VCaP (cell line): ENCODE measurements at regions not wholly inside any gene's neighbourhood (a gene's known extent, or its start where the extent isn't known, plus 50 kb on each side); places are given as distances from the start of the nearest gene placed in this dataset.

Experiments
- H3K27ac ChIP-seq: fragments of 450-650 bp; 2 replicates; pipeline ENCODE4 v1.5.1; 2017
- CTCF ChIP-seq: fragments of 450-650 bp; conservative IDR thresholded peaks from 2 replicates; pipeline ENCODE4 v1.5.1; 2017; ENCODE audit warnings: mild to moderate bottlenecking, moderate library complexity

- no peak for TF ChIP-seq CTCF
- H3K27ac ChIP-seq = no peak overlapping the region
These were observed 1199.3 kb downstream of the CDH11 start for GRCh38 chr16:63922560-63922959.

DNA sequence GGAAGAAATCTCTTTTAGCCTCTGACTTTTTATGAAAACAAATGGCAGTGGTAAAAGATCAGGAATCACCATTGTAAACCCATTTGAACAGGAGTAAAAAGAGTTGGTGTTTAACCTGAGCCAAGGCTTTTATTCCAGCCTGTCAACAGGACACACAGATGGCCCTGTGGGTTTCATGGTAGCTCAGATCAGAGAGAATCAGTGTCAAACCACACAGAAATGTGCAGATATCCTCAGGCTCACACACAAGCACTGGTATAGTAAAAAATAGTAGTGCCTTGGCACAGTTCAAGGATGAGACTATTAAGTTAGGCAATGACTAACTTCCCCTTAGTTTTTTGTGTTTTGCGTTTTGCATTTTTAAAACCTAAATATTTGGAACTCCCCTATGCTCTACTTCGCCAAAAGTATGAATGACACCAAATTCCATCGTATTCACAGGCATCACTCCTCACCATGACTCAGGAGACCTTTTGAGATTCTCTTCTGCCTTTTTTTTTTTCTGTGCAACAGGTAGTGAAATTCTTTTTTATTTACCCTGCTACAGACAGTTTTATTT, 1200.0 kb downstream of the CDH11 start:
- no peak for TF ChIP-seq CTCF
- H3K27ac ChIP-seq = no peak overlapping the region

DNA sequence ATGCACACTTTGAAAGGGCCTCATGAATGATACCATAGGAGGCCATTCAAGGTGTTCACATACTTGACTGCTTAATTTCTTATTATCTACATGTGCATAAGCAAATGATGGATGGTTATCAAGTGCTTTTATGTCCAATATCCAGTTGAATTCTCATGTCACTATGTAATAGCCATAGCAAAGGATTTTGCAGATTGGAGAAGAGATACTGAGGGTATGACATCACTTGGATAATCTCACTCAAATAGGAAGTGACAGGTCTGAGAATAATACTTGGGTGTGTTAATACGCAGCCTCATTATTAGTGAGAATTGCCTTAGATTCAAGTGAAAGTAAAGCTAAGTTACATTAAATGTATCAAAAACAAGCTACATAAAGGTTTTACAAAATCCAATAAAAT, 1208.6 kb downstream of the CDH11 start:
- no peak for TF ChIP-seq CTCF
- no peak overlapping the region for H3K27ac ChIP-seq

GRCh38 chr16:63907251-63907650, 1214.6 kb downstream of the CDH11 start:
- H3K27ac ChIP-seq = no peak overlapping the region
- TF ChIP-seq CTCF = no peak

- TF ChIP-seq CTCF = no peak
These were observed 1216.9 kb downstream of the CDH11 start for GRCh38 chr16:63904930-63905329.

DNA sequence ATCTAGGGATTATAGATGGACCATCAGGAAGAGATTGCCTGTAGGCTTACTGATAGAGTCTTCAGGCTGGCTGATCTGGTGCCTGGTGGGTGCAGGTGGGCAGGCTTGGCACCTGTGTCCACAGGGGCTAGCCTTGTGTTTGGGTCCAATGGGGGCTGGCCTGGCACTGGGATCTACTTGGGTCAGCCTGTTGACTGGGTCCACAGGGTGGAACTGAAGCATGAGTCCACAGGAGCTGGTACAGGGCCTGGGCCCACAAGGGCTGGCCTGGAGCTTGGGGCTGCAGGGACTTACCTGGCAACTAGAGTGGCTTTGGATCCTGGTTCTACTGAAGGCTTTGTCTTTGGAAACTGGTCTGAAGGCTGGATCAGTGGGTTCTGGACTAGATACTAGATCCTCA, 1217.7 kb downstream of the CDH11 start:
- TF ChIP-seq CTCF = no peak
- no peak overlapping the region for H3K27ac ChIP-seq

More at GRCh38 chr16:63904930-63905329, 1216.9 kb downstream of the CDH11 start:
- no peak overlapping the region for H3K27ac ChIP-seq

DNA sequence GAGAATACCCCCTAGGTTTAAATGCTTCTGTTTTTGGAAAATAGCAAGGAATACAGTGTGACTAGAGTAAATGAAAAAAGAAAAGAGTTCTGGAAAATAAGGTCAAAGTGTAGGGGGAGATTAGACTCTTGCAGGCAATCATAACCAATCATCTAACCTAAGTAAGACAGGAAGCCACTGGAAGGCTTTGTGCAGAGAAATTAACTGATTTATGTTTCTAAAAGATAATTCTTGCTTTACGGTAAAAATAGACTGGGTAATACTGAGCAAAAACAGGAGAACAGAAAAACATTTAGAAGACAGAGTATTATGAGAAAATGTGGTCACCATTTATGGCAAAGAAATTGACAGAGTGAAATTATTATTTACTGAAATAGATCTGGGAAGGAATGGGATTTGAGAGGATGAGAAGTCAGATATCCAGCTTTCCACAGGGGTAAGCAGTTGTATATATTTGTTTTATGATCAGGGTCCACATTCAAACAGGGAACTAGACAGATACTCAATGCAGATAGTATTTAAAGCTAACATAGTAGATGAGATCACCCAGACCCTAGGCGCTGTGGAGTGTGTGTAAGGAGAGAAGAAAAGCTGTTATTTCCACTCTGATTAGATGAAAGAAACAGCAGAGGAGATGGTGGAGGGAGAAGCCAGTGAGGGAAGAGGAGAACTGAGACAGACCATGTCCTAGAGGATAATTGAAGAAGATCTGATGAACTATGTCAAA, 1225.3 kb downstream of the CDH11 start:
- no peak overlapping the region for H3K27ac ChIP-seq
- TF ChIP-seq CTCF = no peak
